IPS-NIHi7 (cell line): ENCODE measurements at regions not wholly inside any gene's neighbourhood (a gene's known extent, or its start where the extent isn't known, plus 50 kb on each side); places are given as distances from the start of the nearest gene placed in this dataset.

Source experiments
- DNase-seq: peaks from one replicate; pipeline ENCODE4 v3.0.0; 2012; ENCODE audit warnings: mixed read lengths; ENCODE audit errors: extremely low spot score

DNA sequence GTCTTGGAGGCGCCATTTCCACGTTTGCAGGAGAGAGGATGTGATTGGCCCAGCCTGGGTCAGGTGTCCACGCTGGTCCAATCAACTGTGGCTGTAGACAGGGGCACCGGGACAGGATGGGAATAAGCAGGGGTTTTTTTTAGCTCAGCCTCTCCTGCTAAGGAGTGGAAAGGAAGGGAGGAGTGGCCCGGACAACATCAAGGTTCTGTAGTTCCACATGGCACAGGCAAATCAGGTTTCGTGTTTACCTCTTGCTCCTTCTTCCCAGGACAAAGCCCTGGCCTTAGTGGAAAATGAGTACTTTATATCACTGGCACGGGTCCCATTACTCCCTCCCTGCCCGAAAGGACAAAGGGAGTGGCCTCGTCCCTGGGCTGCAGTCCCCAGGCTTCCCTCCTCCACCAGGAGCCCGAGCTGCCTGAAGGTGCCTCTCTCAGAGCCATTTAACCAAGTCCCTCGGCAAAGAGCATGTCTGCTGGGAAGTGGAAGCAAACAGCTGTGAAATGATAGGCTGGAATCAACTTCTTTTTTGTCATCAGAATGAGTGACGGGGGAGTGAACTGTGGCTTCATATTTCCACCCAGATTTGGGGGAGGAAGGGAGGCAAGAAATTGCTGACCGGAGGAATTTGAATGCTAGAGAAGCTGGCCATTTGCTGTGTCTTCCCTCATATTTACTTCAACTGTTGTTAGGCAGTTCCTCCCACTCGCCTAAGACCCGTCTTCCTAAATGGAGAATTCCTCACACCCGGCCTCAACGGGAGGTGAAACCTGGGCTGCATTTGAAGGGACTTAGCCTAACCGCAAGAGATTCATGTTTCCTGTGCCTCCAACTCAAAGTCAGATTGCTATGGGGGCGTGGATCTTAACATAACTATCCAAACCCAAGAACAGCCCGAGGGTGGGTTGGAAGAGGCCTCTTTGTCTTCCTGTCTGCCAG, 84.9 kb upstream of the SLC44A3 start:
- DNase-seq = peak; percentile 77

DNA sequence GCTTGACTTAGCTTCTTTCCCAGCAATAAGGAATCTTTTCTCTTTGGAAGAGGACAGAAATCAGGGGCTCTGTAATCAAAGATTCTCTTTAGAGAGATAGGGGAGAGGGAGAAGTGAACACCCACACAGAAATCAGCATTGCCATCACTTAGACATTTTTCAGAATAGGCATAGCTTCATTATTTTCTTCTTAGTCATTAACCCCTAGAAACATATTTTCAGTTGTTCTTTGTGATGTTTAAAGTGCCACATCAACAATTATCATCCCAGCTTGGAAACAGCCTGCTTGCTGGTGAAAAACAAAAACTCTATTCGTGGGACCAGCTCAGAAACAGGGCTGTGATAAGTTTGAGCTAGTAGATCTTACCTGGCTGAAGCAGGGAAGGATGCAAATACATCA, 88.3 kb upstream of the SLC44A3 start:
- no peak for DNase-seq

DNA sequence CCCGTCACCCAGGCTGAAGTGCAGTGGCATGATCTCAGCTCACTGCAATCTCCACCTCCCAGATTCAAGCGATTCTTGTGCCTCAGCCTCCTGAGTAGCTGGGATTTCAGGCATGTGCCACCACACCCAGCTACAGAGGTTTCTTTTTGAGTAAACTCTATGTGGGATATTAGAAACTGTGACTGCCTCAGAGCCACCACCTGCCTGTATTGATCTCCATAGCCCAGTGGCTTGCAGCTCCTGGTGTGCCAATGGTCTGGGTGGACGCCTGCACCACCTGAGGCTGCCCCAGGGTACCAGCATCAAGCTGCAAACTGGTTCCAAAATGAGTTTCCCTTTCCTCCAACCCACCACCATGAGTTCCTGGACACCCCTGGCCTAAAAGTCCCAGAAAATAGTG, 89.7 kb upstream of the SLC44A3 start:
- no peak for DNase-seq

DNA sequence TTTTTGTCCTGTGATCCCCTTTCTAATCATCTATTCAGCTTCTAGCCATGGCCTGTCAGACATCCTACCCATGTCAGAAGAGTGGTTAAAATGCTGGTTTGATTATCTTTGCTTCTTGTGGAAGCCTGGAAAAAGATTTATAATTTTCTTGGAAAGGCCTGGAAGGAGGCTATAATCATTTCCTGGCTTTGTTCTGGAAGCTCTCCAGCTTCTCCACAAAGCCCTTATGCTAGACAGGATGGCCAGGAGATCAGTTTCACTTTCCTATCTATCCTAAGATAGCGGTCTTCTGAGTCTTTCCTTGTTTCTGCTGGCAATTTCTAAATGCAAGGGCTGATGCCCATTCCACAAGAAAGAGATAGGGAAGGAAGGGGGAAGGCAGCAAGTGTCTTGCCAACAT, 90.9 kb upstream of the SLC44A3 start:
- no peak for DNase-seq

DNA sequence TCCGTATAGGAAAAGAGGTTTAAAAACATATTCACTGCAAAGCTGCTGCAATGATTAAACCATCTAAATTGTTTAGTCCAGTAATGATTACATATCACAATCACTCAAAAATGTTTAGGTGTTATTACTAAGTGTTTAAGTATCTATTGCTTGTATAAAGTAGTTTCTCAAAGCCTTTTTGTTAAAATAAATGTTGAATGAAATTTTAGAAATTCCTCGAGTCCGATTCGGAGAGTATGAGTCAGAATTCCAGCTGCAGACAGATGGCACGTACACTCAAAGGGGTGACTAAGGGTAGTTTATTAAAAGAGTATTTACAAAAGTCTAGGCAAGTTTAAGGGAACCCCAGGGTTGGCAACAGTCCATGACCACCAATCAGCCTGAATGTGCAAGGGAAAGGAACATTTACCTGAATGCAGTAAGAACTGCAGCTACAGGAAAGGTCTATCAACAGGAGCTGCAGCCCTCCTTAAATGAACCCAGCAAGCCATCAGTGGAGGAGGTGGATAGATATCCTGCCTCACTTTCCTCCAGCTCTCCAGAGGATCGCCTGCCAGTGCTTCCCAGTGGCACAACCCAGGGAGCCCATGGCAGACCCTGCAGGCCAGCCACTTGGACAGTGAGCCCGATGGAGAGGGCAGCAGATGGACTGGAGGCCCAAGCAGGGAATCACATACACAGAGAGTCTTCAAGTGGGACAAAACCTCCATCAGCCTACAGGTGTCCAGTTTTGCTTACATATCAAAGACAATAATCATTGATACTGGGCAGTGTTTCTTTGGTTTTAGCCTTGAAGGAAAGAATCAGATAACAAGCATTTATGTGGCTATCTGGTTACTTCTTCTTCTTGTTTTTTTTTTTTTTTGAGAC, 92.1 kb upstream of the SLC44A3 start:
- DNase-seq = no peak

DNA sequence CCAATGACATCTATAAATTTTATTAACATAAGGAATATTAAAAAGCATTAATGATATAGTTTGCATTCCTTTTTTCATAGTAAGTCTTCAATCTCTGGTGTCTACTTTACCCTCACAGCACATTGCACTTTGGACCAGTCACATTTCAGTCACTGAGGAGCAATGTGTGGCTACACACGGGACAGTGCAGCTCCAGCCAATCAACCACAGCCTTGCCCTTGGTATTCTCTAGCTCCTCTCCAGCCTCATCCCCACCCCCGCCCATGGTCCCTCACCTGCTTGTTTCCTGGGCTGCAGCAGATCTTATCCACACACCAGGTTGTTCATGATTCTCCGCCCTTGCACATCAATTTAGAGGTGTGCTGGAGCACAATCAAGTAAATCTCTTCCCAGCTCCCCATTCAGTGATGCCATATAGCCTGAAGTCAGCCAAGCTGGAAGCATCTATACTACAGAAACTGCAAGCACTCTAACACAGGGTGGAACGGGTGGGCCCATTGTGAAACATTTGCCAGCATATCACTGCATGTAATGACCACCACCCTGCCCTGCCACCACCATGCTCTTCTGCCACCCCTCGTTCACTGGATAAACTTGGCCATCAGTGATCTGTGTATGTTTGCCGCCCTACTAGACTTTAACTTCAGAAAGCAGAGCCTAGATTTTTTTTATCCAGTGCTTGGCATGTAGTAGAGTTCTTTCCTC, 93.0 kb upstream of the SLC44A3 start:
- no peak for DNase-seq

DNA sequence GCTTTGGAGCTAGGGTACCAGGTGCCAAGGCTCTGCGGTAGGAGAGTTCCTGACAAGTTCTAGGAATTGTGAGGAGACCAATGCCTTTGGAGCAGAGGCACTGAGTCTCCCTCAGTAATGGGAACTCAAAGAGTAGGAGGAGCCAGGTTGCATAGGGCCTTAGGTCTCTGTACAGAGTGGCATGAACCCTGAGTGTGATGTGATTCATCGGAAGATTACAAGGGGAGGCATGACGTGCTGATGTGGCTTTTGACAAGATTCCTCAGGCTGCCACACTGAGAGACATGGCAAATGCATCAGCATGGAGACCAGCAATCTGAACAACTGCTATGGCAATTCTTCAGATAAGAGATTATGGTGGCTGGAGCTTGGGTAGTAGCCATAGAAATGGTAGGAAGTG, 94.6 kb upstream of the SLC44A3 start:
- DNase-seq = no peak

DNA sequence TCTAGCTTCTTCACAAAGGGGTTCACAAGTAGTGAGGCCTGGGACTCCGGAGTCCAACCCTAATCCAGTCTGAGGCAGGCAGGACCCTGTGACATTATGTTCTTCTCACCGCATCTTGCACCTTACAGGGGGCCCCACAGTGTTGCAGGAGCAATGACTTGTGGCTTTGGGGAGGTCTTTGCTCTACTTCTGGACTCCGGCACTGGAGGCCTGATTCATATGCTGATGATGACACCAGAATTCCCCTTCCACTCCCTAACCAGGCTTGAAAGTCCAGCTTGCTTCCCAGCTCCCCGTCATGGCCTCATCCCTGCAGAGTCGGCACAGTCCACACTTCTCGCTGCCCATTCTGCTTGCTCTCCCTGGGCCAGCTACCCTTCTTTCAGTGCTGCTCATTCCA, 96.3 kb upstream of the SLC44A3 start:
- no peak for DNase-seq

DNA sequence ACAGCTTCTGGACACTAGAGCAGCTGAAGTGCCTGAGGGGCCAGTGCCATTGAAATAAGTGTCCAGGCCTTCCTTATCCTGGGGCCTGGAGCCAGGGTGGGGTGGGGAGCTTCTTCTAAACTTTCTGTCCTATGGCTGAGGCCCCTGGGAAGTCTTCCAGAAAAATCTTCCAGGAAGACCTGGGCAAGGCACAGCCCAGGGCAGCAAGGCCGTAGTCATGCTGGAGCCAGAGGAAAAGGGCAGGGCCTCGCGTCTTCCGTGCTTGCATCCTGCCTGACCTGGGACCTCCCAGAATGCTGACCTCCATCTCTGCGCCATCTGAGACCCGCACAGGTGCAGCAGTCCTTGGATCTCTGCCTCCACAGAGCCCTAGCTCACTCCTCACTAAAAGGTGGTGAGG, 96.7 kb upstream of the SLC44A3 start:
- no peak for DNase-seq

DNA sequence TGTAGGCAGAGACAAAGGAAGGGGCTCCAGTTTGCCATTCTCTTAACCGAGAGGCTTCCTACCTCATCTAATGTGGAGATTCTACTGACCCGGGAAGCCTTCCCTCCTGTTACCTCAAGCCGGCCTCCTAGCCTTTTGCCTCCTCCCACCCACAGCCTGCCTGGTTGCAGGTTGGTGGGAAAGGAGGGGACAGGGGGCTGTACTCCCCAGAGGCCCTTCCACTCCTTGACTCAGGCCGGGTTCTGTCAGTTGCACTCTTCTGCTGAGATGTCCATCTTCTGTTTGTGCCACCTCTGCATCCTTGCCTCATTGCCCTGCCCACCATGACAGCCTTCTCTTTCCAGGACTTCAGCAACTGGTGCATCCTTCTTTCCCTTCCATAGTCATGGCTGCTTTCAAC, 98.0 kb upstream of the SLC44A3 start:
- DNase-seq = no peak

DNA sequence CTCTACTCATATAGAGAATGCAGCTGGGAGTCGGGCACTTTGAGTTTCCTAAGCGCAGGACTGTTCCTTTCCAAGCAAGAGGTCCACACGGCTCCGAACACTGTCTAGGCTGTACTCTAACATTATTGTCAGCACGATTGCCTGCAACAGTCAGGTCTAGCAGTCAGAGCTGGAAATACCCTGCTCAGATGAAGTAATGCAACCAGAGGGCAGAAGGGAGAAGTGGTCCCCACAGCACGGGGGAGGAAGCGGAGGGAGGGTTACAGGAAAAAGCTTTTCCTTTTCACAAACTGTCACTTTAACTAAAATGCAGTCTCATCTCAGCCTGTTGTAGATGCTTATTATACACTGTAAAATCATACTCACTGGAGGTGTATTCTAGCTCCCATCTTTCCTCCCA, 98.9 kb upstream of the SLC44A3 start:
- no peak for DNase-seq

DNA sequence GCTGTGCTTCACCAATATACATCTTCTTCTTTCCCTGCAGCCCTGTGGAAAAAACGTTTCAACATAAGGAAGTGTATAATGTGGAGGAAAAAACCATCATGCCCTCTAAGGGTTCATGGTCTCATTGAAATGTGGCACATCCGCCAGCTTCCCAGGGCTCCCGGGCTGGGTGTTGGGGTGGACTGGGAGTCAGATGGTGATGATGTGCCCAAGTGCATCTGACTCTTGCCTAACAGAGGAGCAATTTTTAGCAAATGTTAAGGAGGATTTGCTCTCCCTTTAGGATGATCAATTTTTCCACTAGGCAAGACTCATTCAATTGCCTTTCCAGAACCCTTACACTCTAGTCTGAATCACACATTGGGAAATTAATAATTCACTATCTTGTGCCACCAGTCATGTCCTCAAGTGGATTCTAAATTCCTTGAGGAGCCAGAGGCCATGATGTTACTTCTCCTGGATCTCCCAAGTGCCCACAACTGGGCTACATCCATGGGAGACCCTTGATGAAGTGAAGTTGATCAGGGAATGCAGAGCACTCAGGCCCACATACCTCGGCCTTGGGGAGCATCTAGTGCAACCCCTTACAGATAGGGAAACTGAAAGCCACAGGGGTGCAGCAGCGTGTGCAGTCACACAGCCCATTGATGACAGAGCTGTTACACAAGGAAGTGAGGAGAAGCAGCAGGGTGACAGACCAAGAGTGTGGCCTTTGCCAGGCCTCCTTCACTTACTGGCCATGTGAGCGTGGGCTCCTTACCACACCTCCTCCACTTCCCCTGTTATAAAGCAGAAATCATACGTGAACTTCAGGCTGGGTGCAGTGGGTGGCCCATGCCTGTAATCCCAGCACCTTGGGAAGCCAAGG, 100.0 kb upstream of the SLC44A3 start:
- no peak for DNase-seq

DNA sequence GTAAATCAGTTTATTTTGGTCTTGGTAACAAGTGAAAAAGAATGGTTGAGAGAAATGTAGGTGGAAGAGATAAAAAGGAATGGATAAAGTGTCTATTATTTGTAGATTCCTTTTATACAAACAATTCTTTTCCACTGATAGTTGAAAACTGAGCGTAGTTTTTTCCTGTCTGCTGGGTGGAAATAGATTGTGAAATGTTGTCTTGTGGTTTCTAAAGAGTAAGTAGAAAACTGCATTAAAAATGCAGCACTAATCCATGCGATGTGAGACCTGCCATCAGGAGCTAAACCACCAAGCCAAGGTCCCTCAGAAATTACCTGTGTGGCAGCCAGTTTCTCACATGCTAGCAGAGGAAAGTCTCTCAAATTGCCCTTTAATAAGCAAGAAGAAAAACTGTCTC, 103.2 kb upstream of the SLC44A3 start:
- DNase-seq = no peak

DNA sequence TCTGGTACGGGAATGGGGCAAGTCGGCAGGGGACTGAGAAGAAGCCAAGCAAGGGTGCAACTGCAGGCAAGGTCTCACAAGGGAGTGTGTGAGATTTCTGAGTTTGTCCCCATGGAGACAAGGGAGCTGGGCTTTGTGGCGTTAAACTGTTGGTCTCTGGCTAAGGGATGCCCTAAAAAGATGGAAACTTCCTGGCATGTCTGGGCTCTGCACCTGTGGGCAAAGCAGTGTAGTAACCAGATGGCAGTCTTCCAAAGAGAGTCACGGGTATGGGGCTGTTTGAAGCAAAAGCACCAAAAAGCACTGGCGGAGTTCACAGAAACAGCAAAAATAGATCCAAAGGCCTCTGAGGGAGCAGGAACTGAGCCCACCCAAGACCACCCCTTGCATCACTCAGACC, 104.8 kb upstream of the SLC44A3 start:
- no peak for DNase-seq

DNA sequence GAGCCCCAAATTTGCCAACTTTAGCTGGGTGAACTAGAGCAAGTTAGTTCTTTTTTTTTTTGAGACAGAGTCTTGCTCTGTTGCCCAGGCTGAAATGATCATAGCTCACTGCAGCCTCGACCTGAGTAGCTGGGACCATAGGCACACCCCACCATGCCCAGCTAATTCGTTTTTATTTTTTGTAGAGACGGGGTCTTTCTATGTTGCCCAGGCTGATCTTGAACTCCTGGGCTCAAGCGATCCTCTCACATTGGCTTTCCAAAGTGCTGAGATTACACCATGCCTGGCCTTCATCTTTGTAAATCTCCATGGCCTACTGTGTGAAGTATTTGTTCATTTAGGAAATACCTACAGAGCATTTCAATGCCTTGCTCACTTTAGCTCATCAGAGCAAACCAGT, 105.6 kb upstream of the SLC44A3 start:
- no peak for DNase-seq

DNA sequence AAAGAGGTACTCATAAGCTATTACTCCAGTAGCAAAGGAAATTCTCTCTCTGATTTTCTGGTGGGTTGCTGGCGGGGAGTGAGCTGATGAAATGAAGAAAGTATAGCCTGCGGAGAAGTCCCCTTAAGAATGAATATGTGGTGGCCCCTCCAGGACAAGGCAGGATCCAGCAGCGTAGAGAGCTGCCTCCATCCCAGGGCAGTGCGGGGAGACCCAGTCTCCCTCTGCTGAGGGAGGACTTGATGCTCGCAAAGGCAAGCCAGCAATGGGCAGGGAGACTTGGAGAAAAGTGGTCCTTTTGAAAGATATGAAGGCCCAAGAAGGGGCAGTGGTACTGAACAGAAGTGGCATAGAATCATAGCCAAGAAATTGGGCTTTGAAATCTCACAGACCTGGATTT, 106.0 kb upstream of the SLC44A3 start:
- no peak for DNase-seq

DNA sequence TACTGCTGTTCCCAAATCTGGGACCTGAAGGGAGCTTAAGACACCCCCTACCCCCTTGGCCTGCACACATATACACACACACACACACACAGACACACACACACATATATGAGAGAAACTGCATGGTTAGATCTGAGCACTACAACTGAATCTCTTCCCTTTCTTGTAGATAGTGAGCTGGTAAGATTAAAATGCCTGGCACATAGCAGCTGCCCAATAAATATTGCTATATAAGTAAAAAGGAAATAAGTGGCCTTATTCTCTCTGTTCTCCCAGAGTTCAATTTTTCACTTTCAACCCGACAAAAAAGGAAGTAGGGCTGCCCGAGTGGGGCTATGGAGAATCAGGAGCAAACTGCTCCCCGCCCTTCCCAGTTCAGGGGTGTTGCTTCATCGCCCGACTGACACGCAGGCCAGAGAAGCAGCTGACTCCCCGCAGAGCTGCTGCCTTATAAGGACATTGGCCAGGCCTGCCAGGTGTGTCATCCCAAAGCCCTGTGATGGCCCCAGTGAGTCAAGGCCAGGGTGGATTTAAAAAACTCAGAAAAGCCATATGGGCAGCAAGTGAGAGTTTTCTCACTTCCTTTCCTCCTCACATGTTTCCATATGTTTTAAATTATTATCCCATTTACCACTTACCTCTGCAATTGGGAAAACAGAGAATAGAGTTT, 106.5 kb upstream of the SLC44A3 start:
- peak; percentile 92 for DNase-seq

DNA sequence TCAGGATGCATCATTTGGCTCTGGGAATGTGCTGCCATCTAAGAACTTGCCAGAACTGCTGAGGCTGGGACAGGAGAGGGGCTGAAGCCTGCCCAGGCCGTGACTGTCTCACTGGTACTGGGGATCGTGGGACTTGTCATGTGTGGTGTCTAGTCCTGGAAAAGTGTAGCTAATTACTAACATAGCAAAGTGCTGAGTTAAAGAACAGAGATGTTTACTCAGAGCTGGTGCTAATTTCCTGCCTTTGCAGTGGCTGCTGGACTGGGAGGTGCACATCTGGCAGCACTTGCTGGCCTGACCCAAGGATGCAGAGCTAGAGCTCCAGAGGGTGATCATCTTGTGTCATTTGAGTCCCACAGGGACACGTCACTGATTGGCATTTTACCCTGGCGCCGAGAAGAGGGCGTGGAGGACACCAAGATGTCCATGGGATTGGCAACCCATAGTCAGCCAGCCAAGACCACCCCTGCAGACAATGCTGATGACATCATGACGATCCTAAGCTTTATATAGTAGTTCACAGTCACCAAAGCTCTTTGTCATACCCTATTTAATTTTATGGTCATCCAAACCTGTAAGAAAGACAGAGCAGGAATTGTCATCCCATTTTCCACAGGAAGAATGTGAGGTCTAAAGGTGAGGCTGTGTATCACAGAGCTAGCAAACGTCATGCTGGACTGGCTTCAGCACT, 110.1 kb upstream of the SLC44A3 start:
- DNase-seq = no peak

DNA sequence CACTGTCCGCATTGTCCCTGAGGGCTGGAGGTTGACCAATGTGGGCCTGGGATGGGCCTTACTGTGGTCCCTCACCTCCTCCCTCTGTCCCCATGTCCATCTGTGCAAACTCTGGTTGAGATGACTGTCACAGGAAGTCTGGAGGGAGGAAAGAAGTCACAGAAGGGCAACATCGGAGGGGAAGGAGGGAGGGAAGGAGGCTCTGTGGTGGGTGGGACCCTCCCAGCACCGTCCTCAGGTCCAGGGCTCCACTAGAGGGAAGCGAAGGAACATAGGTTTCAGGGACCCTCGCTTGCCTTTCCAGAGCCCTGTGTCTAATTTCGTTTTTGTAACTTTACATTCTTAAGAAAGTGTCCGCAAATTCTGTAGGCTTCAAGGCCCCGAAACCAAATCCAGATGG, 111.3 kb upstream of the SLC44A3 start:
- DNase-seq = no peak

DNA sequence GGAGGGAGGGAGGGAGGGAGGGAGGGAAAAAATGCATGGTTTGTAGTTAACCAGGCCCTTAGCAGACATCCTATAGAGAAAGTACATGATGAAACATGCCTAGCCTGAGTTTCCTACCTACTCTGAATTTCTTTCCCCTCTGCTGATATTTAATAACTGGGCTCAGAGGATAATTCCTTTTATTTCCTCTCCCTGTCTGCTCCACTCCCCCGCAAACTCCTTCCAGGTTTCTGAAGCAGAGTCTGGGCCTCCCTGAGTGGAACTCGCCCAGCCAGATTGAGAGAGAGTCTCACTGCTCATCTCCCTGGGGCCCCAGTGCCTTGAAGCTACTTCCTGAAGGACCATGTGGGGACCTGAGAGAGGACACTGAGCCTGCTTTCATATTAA, 111.9 kb upstream of the SLC44A3 start:
- DNase-seq = no peak
